Liver (tissue), 3 donors: ENCODE measurements at regions not wholly inside any gene's neighbourhood (a gene's known extent, or its start where the extent isn't known, plus 50 kb on each side); places are given as distances from the start of the nearest gene placed in this dataset.

ENCODE experiments used
- ATF3 ChIP-seq: IDR thresholded peaks from 2 replicates; pipeline ENCODE4 v1.6.1; 2016; ENCODE audit warnings: antibody characterized with exemption
- CTCF ChIP-seq: fragments of 150-350 bp; IDR thresholded peaks from 2 replicates; pipeline ENCODE4 v1.5.1; 2017; ENCODE audit warnings: improper control_type of control experiment, low read depth, low read length; ENCODE audit not compliant: missing input control
- GABPA ChIP-seq, 2 donors: IDR thresholded peaks in 1 of 2; conservative IDR thresholded peaks in 1 of 2; 2 replicates each; pipeline ENCODE4 v1.6.1; 2016; ENCODE audit warnings: antibody characterized with exemption in 2 of 2, mild to moderate bottlenecking in 1 of 2, moderate library complexity in 1 of 2
- RAD21 ChIP-seq, 2 donors: IDR thresholded peaks; 2 replicates each; pipeline ENCODE4 v1.6.1; 2016; ENCODE audit warnings: antibody characterized with exemption in 2 of 2, mild to moderate bottlenecking in 2 of 2
- YY1 ChIP-seq: IDR thresholded peaks from 2 replicates; pipeline ENCODE4 v1.6.1; 2016; ENCODE audit warnings: antibody characterized with exemption, mild to moderate bottlenecking
- TF ChIP-seq, protein P1 (sequence below): IDR thresholded peaks from 2 replicates; pipeline ENCODE4 v1.6.1; 2016; ENCODE audit warnings: antibody characterized with exemption
- donor health status: healthy.
- donor health status: healthy.

DNA sequence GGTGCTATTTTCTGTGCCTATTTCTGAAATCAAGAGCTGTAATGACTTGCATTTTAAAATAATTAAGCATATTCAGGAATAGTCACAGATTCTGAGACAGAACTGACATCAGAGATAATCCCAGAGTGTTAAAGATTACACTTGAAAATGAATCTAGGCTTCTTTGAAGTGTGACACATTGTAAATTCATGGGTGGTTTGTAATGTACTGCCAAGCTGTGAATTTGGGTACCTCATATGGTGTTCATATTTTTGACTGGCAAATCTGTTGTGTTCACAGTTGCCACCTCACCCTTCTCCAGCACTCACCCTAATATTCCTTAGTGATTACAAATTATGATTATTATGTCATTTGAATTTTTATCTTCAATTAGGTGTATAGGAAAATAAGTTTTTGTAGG, 78.5 kb upstream of the CSRP2 start:
- TF ChIP-seq CTCF (no peak), RAD21 (IDR thresholded peaks at IDR 0.05) (no peak), GABPA (IDR thresholded peaks at IDR 0.05 in 1 of 2, conservative IDR thresholded peaks at IDR 0.05 in 1 of 2) (no peak), YY1 (no peak), ATF3 (no peak)
- TF ChIP-seq, protein P1, sequence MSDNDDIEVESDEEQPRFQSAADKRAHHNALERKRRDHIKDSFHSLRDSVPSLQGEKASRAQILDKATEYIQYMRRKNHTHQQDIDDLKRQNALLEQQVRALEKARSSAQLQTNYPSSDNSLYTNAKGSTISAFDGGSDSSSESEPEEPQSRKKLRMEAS, result no peak
